Erythroblast (primary cell): ENCODE measurements at regions not wholly inside any gene's neighbourhood (a gene's known extent, or its start where the extent isn't known, plus 50 kb on each side); places are given as distances from the start of the nearest gene placed in this dataset.

Experiments used
- GATA1 ChIP-seq: IDR thresholded peaks from 2 replicates; pipeline ENCODE4 v1.6.1; 2011; ENCODE audit warnings: low read depth, mild to moderate bottlenecking, control low read depth, low read length, moderate library complexity
- POLR2A ChIP-seq: IDR thresholded peaks from 2 replicates; pipeline ENCODE4 v1.6.1; 2011; ENCODE audit warnings: mild to moderate bottlenecking, low read length

GRCh38 chr11:23540101-23540561, 679.9 kb upstream of the CCDC179 start:
- TF ChIP-seq POLR2A: no peak
- no peak for TF ChIP-seq GATA1
